Heart left ventricle (tissue), 13 donors: ENCODE measurements at regions not wholly inside any gene's neighbourhood (a gene's known extent, or its start where the extent isn't known, plus 50 kb on each side); places are given as distances from the start of the nearest gene placed in this dataset.

Experiments used
- CTCF ChIP-seq, 12 donors: fragments of 200-600 bp; sonication (generic) in 4 of 12; IDR thresholded peaks; one replicate each; pipeline versions ENCODE4 v1.5.0 to v1.8.0; 2018 to 2022; ENCODE audit warnings: antibody characterized with exemption in 12 of 12, mild to moderate bottlenecking in 5 of 12
- POLR2A ChIP-seq, 2 donors: fragments of 450-650 bp; IDR thresholded peaks; one replicate each; pipeline ENCODE4 v1.6.1; 2017; ENCODE audit warnings: antibody characterized with exemption in 2 of 2, mild to moderate bottlenecking in 2 of 2, moderate library complexity in 2 of 2
- donor health status: ischemic (EF 13 %, LVEDD 7.1; RV severe dilation, severe dysfunction).
- donor health status: DM: no; HTN: yes; CAD: no.
- donor health status: DM: no; HTN: no; CAD: no.
- donor health status: ischemic (EF 25% LVEDD 6.9; RV normal size, moderate dysfunction).
- donor health status: ischemic (EF 25% LVEDD 5.7; RV mildly dilated, moderate dysfunction).
- donor health status: ischemic (EF 35%, LVEDD 5.7; RV mildly dilated, moderate dysfunction).
- donor health status: nonischemic (EF 11% LVEDD 7.7; RV severe dilation, severe dysfunction).
- donor health status: DM: yes; HTN: yes; CAD: no.
- donor health status: PGD.
- donor health status: ischemic (EF 29% LVEDD 5.4; RV normal size, mild dysfunction).
- donor health status: nonischemic (EF 23%, LVEDD 6.1; RV moderate dilation, normal function).

- no peak for TF ChIP-seq CTCF (IDR thresholded peaks at IDR 0.05)
- no peak for TF ChIP-seq POLR2A (IDR thresholded peaks at IDR 0.05)
Measured at GRCh38 chr5:130331332-130331731, 427.1 kb downstream of the CHSY3 start.
